ENCODE measurements at regions not wholly inside any gene's neighbourhood (a gene's known extent, or its start where the extent isn't known, plus 50 kb on each side); places are given as distances from the start of the nearest gene placed in this dataset.

GRCh38 chr17:83200231-83200699, 120.9 kb downstream of the METRNL start:
- TF ChIP-seq, protein P1, sequence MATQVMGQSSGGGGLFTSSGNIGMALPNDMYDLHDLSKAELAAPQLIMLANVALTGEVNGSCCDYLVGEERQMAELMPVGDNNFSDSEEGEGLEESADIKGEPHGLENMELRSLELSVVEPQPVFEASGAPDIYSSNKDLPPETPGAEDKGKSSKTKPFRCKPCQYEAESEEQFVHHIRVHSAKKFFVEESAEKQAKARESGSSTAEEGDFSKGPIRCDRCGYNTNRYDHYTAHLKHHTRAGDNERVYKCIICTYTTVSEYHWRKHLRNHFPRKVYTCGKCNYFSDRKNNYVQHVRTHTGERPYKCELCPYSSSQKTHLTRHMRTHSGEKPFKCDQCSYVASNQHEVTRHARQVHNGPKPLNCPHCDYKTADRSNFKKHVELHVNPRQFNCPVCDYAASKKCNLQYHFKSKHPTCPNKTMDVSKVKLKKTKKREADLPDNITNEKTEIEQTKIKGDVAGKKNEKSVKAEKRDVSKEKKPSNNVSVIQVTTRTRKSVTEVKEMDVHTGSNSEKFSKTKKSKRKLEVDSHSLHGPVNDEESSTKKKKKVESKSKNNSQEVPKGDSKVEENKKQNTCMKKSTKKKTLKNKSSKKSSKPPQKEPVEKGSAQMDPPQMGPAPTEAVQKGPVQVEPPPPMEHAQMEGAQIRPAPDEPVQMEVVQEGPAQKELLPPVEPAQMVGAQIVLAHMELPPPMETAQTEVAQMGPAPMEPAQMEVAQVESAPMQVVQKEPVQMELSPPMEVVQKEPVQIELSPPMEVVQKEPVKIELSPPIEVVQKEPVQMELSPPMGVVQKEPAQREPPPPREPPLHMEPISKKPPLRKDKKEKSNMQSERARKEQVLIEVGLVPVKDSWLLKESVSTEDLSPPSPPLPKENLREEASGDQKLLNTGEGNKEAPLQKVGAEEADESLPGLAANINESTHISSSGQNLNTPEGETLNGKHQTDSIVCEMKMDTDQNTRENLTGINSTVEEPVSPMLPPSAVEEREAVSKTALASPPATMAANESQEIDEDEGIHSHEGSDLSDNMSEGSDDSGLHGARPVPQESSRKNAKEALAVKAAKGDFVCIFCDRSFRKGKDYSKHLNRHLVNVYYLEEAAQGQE (IDR thresholded peaks at IDR 0.05; ENCODE audit: low read depth) = no peak
- TF ChIP-seq TEAD4 (IDR thresholded peaks at IDR 0.05) (no peak), YY1 (IDR thresholded peaks at IDR 0.05; ENCODE audit: low read depth) (no peak), ZBTB7A (IDR thresholded peaks at IDR 0.05; ENCODE audit: low read depth) (no peak), TAF1 (IDR thresholded peaks at IDR 0.05; ENCODE audit: low read depth) (no peak), CREB1 (IDR thresholded peaks at IDR 0.05; ENCODE audit: low read depth) (no peak), EP300 (IDR thresholded peaks at IDR 0.05; ENCODE audit: borderline replicate concordance) (no peak), RAD21 (IDR thresholded peaks at IDR 0.05; ENCODE audit: low read depth) (no peak), CEBPB (IDR thresholded peaks at IDR 0.05) (no peak), NFIC (IDR thresholded peaks at IDR 0.05) (no peak)
- TF ChIP-seq, protein P2, sequence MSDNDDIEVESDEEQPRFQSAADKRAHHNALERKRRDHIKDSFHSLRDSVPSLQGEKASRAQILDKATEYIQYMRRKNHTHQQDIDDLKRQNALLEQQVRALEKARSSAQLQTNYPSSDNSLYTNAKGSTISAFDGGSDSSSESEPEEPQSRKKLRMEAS (IDR thresholded peaks at IDR 0.05) = no peak
- TF ChIP-seq, protein P3, sequence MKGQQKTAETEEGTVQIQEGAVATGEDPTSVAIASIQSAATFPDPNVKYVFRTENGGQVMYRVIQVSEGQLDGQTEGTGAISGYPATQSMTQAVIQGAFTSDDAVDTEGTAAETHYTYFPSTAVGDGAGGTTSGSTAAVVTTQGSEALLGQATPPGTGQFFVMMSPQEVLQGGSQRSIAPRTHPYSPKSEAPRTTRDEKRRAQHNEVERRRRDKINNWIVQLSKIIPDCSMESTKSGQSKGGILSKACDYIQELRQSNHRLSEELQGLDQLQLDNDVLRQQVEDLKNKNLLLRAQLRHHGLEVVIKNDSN (IDR thresholded peaks at IDR 0.05) = no peak
